ENCODE measurements at regions not wholly inside any gene's neighbourhood (a gene's known extent, or its start where the extent isn't known, plus 50 kb on each side); places are given as distances from the start of the nearest gene placed in this dataset.

DNA sequence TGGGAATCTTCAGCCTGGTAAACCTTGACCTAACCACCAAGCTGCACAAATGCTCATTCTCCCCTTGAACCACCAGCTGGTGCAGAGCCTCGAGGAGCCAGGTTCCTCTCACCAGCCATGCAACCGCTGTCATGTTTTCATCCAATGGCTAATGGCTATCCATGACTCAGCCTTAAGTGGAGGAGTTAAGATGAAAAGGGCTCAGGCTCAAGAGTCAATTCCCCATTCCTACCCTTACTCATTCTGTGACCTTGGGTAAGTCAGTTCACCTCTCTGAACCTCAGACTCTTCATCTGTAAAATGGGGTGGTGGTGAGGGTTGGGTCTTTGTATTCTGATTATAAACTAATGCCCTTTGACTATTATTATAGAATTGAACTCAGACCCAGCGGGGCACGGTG lies 515.6 kb downstream of the SHQ1 start:
- Histone ChIP-seq H3K9me3 (no peaks in the 10 kb centered on the region), H3K4me1 (peaks cover 8 to 13% of the 10 kb centered on the region in 2 donors), H3K27me3 (no peaks in the 10 kb centered on the region), H3K36me3 (no peaks in the 10 kb centered on the region), H3K27ac (no peak overlapping the region), H3K4me3 (no peak overlapping the region)
- in situ Hi-C loops (cut with MboI; ENCODE audit: low sequenced_read_pairs in 4 of 4) (no loop called here), intact Hi-C loops (cut with DNase I; ENCODE audit: low total_unique reads) (no loop called here)
- ATAC-seq, result no peak
- TF ChIP-seq, protein P1, sequence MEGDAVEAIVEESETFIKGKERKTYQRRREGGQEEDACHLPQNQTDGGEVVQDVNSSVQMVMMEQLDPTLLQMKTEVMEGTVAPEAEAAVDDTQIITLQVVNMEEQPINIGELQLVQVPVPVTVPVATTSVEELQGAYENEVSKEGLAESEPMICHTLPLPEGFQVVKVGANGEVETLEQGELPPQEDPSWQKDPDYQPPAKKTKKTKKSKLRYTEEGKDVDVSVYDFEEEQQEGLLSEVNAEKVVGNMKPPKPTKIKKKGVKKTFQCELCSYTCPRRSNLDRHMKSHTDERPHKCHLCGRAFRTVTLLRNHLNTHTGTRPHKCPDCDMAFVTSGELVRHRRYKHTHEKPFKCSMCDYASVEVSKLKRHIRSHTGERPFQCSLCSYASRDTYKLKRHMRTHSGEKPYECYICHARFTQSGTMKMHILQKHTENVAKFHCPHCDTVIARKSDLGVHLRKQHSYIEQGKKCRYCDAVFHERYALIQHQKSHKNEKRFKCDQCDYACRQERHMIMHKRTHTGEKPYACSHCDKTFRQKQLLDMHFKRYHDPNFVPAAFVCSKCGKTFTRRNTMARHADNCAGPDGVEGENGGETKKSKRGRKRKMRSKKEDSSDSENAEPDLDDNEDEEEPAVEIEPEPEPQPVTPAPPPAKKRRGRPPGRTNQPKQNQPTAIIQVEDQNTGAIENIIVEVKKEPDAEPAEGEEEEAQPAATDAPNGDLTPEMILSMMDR (IDR thresholded peaks at IDR 0.05 in 4 of 5, conservative IDR thresholded peaks at IDR 0.05 in 1 of 5), result no peak
- no peak for TF ChIP-seq POLR2A (IDR thresholded peaks at IDR 0.05)
- no peak for DNase-seq

DNA sequence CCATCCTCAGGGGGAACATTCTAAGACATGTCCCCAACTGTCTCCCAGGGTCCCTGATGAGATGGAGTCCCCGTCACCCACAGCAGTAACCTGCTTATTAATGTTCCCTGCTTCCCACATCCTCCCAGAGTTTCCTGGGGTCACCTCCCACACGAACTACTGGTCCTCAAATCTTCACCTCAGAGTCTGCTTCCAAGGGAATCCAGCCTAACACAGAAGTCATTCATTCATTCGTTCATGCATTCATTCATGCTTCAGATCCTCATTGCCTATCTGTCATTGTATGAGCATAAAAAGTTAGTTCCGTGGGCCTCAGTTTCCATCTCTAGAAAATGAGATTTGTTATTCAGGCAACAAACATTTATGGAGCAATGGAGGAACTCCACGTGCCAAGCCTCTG lies 516.2 kb downstream of the SHQ1 start:
- in situ Hi-C loops (cut with MboI; ENCODE audit: low sequenced_read_pairs in 4 of 4) (no loop called here), intact Hi-C loops (cut with DNase I; ENCODE audit: low total_unique reads) (no loop called here)
- ATAC-seq (no peak), DNase-seq (no peak)
- TF ChIP-seq, protein P1 (IDR thresholded peaks at IDR 0.05 in 4 of 5, conservative IDR thresholded peaks at IDR 0.05 in 1 of 5), result no peak
- TF ChIP-seq POLR2A (IDR thresholded peaks at IDR 0.05), result no peak
- Histone ChIP-seq H3K4me1 (peaks cover 6 to 11% of the 10 kb centered on the region in 2 donors), H3K9me3 (no peaks in the 10 kb centered on the region), H3K27me3 (no peaks in the 10 kb centered on the region), H3K36me3 (no peaks in the 10 kb centered on the region), H3K27ac (no peak overlapping the region), H3K4me3 (no peak overlapping the region)

DNA sequence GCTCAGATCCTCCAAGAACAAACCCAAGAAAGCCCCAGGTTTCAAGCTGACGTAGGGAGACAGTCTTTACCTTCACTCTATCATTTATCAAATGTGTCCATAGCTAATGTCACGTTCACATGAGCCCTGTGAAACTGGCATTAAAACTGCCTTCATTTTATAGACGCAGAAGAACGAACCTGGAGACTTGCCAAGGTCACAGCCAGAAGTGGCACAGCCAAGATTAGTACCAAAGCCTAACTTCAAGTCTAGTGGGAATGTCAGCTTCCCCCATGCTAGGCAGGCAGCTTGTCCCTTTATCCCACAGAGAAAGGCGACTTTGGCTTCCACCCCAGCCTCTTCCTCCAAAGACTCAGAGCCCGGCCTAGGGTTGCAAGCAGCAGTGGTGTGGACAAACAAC lies 517.2 kb downstream of the SHQ1 start:
- Histone ChIP-seq H3K27ac (no peak overlapping the region), H3K4me3 (no peak overlapping the region), H3K27me3 (no peaks in the 10 kb centered on the region), H3K4me1 (peaks cover 0 to 1% of the 10 kb centered on the region in 2 donors), H3K36me3 (no peaks in the 10 kb centered on the region), H3K9me3 (no peaks in the 10 kb centered on the region)
- ATAC-seq (no peak), DNase-seq (no peak)
- no peak for TF ChIP-seq POLR2A (IDR thresholded peaks at IDR 0.05)
- TF ChIP-seq, protein P1 (IDR thresholded peaks at IDR 0.05 in 4 of 5, conservative IDR thresholded peaks at IDR 0.05 in 1 of 5), result no peak
- intact Hi-C loops (cut with DNase I; ENCODE audit: low total_unique reads) (no loop called here), in situ Hi-C loops (cut with MboI; ENCODE audit: low sequenced_read_pairs in 4 of 4) (no loop called here)

DNA sequence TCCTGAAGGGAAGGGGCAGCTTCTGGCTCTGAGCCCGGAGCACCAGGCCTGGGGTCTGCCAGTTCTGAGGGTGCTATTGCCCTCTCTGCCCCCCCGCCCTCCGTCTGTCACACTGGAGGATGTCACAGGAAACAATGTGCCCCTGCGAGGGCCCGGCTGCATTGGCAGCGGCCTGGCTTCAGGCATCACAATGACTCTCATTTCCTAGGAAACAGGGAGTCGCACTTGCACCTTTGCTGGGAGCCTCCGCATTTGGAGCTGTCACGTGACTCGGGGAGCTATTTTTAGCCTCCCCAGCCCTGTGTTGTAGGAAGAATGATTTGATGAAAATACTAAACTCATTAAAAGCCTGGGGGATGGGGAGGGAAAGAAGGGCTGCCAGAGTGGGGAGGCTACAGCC lies 518.9 kb downstream of the SHQ1 start:
- Histone ChIP-seq H3K27me3 (no peaks in the 10 kb centered on the region), H3K4me1 (no peaks in the 10 kb centered on the region), H3K27ac (no peak overlapping the region), H3K9me3 (no peaks in the 10 kb centered on the region), H3K4me3 (no peak overlapping the region), H3K36me3 (no peaks in the 10 kb centered on the region)
- TF ChIP-seq, protein P1 (IDR thresholded peaks at IDR 0.05 in 4 of 5, conservative IDR thresholded peaks at IDR 0.05 in 1 of 5), result no peak
- in situ Hi-C loops (cut with MboI; ENCODE audit: low sequenced_read_pairs in 4 of 4), result no loop called here
- no peak for ATAC-seq
- intact Hi-C loops (cut with DNase I; ENCODE audit: low total_unique reads), result no loop called here
- DNase-seq, result no peak

DNA sequence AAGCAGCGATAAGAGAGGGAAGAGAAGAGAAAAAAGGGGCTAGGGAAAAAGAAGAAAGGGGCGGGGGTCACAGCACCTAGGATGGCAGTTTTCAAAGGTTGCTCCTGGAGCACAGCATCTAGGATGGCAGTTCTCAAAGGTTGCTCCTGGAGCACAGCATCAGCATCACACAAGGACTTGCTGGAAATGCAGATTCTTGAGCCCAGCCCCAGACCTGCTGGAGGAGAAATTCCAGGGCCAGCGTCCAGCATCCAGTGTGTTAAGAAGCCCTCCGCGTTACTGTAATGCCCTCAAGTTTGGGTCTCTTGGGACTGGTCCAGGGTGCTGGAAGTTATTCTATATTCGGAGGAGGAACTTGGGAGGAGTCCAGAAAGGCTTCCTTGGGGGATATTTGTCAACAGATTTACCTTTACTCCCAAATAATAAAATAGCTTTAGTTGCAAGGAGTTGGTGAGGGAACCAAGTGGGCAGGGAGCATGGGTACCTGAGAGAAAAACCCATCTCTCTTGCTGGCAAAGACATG lies 519.4 kb downstream of the SHQ1 start:
- Histone ChIP-seq H3K9me3 (no peaks in the 10 kb centered on the region), H3K4me3 (no peak overlapping the region), H3K4me1 (no peaks in the 10 kb centered on the region), H3K27ac (no peak overlapping the region), H3K27me3 (no peaks in the 10 kb centered on the region), H3K36me3 (no peaks in the 10 kb centered on the region)
- intact Hi-C loops (cut with DNase I; ENCODE audit: low total_unique reads), result no loop called here
- no peak for ATAC-seq
- no peak for DNase-seq
- in situ Hi-C loops (cut with MboI; ENCODE audit: low sequenced_read_pairs in 4 of 4), result no loop called here
- TF ChIP-seq POLR2A (IDR thresholded peaks at IDR 0.05), result no peak
- TF ChIP-seq, protein P1 (IDR thresholded peaks at IDR 0.05 in 4 of 5, conservative IDR thresholded peaks at IDR 0.05 in 1 of 5), result no peak

Measured in gastrocnemius medialis (tissue), 4 donors.